OCI-LY7 (cell line): ENCODE measurements at regions not wholly inside any gene's neighbourhood (a gene's known extent, or its start where the extent isn't known, plus 50 kb on each side); places are given as distances from the start of the nearest gene placed in this dataset.

Source experiments
- EZH2phosphoT487 ChIP-seq: fragments of 200-600 bp; sonication (generic); IDR thresholded peaks from 2 replicates; pipeline ENCODE4 v1.6.1; 2018; ENCODE audit warnings: low read depth, borderline replicate concordance, mild to moderate bottlenecking, mixed run types, antibody characterized with exemption, low read length, moderate library complexity, mixed read lengths
- TF ChIP-seq, protein P1 (sequence below): fragments of 200-600 bp; sonication (generic); conservative IDR thresholded peaks from 2 replicates; pipeline ENCODE4 v1.5.1; 2014; ENCODE audit warnings: mild to moderate bottlenecking, antibody characterized with exemption, low read length, moderate library complexity, mixed read lengths

DNA sequence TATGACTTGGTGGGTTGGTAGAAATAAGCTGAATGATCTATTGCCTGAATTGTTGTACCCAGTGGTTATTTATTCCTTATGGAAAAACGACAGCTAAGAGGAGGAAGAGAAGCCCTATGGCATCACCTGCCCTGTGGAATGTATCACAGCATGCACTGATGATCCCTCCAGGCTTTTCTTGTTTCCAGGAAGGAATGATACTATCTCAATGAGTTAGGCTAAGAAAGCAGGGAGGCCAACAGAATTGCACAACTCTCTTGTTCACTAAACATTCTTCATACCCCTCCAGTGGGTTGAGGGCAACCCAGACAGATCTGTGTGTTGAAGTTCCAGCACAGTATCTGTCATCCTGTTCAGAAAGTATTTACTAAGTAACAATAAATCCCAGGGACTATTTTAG, 1001.7 kb upstream of the GYPC start:
- TF ChIP-seq, protein P1, sequence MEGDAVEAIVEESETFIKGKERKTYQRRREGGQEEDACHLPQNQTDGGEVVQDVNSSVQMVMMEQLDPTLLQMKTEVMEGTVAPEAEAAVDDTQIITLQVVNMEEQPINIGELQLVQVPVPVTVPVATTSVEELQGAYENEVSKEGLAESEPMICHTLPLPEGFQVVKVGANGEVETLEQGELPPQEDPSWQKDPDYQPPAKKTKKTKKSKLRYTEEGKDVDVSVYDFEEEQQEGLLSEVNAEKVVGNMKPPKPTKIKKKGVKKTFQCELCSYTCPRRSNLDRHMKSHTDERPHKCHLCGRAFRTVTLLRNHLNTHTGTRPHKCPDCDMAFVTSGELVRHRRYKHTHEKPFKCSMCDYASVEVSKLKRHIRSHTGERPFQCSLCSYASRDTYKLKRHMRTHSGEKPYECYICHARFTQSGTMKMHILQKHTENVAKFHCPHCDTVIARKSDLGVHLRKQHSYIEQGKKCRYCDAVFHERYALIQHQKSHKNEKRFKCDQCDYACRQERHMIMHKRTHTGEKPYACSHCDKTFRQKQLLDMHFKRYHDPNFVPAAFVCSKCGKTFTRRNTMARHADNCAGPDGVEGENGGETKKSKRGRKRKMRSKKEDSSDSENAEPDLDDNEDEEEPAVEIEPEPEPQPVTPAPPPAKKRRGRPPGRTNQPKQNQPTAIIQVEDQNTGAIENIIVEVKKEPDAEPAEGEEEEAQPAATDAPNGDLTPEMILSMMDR, result no peak
- TF ChIP-seq EZH2phosphoT487, result no peak
